Liver (tissue), 8 donors: ENCODE measurements at regions not wholly inside any gene's neighbourhood (a gene's known extent, or its start where the extent isn't known, plus 50 kb on each side); places are given as distances from the start of the nearest gene placed in this dataset.

Source experiments
- DNase-seq: peaks from one replicate; pipeline ENCODE4 v3.0.0-alpha.2; 2017; ENCODE audit warnings: low spot score
- H3K27ac ChIP-seq, 2 donors: one replicate each; pipeline ENCODE4 v1.7.0; 2013; ENCODE audit warnings: inconsistent platforms in 2 of 2, low read length in 2 of 2, control low read depth in 1 of 2, low read depth in 1 of 2, mild to moderate bottlenecking in 1 of 2
- H3K27me3 ChIP-seq, 4 donors: one replicate each; pipeline versions ENCODE4 v1.6.1 to v1.7.0; 2013; ENCODE audit warnings: low read length in 3 of 4, inconsistent platforms in 1 of 4, mild to moderate bottlenecking in 1 of 4, moderate library complexity in 1 of 4; ENCODE audit not compliant: control insufficient read depth in 4 of 4, insufficient read depth in 4 of 4
- H3K36me3 ChIP-seq, 4 donors: one replicate each; pipeline versions ENCODE4 v1.6.1 to v1.7.0; 2013; ENCODE audit warnings: low read length in 3 of 4, mild to moderate bottlenecking in 3 of 4, low read depth in 1 of 4, moderate library complexity in 1 of 4; ENCODE audit not compliant: control insufficient read depth in 4 of 4, insufficient read depth in 3 of 4
- H3K4me1 ChIP-seq, 4 donors: one replicate each; pipeline versions ENCODE4 v1.6.1 to v1.7.0; 2013; ENCODE audit warnings: low read length in 3 of 4, mild to moderate bottlenecking in 3 of 4, moderate library complexity in 1 of 4; ENCODE audit not compliant: control insufficient read depth in 4 of 4, insufficient read depth in 4 of 4
- H3K4me3 ChIP-seq, 3 donors: one replicate each; pipeline versions ENCODE4 v1.6.1 to v1.7.0; 2013; ENCODE audit warnings: low read length in 3 of 3, control low read depth in 1 of 3, low read depth in 1 of 3, mild to moderate bottlenecking in 1 of 3
- H3K9ac ChIP-seq, 2 donors: one replicate each; pipeline ENCODE4 v1.7.0; 2013; ENCODE audit warnings: low read length in 2 of 2, mild to moderate bottlenecking in 2 of 2, moderate library complexity in 2 of 2, control low read depth in 1 of 2, low read depth in 1 of 2
- H3K9me3 ChIP-seq, 4 donors: one replicate each; pipeline versions ENCODE4 v1.6.1 to v1.7.0; 2013; ENCODE audit warnings: low read length in 3 of 4; ENCODE audit not compliant: control insufficient read depth in 4 of 4
- EGR1 ChIP-seq, 2 donors: IDR thresholded peaks; 2 replicates each; pipeline ENCODE4 v1.6.1; 2016 to 2018; ENCODE audit warnings: antibody characterized with exemption in 2 of 2, low read depth in 2 of 2
- FOXA1 ChIP-seq: IDR thresholded peaks from 2 replicates; pipeline ENCODE4 v1.6.1; 2016; ENCODE audit warnings: antibody characterized with exemption
- FOXA2 ChIP-seq: IDR thresholded peaks from 2 replicates; pipeline ENCODE4 v1.6.1; 2016; ENCODE audit warnings: antibody characterized with exemption
- GABPA ChIP-seq, 2 donors: IDR thresholded peaks in 1 of 2; conservative IDR thresholded peaks in 1 of 2; 2 replicates each; pipeline ENCODE4 v1.6.1; 2016; ENCODE audit warnings: antibody characterized with exemption in 2 of 2, mild to moderate bottlenecking in 1 of 2, moderate library complexity in 1 of 2
- HNF4A ChIP-seq, 2 donors: conservative IDR thresholded peaks; 2 replicates each; pipeline ENCODE4 v1.6.1; 2016; ENCODE audit warnings: antibody characterized with exemption in 2 of 2, mild to moderate bottlenecking in 2 of 2
- HNF4G ChIP-seq: IDR thresholded peaks from 2 replicates; pipeline ENCODE4 v1.6.1; 2016; ENCODE audit warnings: antibody characterized with exemption
- JUND ChIP-seq, 2 donors: IDR thresholded peaks; 2 replicates each; pipeline ENCODE4 v1.6.1; 2016; ENCODE audit warnings: antibody characterized with exemption in 2 of 2
- NR2F2 ChIP-seq: IDR thresholded peaks from 2 replicates; pipeline ENCODE4 v1.6.1; 2016; ENCODE audit warnings: antibody characterized with exemption
- RAD21 ChIP-seq, 2 donors: IDR thresholded peaks; 2 replicates each; pipeline ENCODE4 v1.6.1; 2016; ENCODE audit warnings: antibody characterized with exemption in 2 of 2, mild to moderate bottlenecking in 2 of 2
- RXRA ChIP-seq, 2 donors: IDR thresholded peaks; 2 replicates each; pipeline ENCODE4 v1.6.1; 2017 to 2018; ENCODE audit warnings: antibody characterized with exemption in 2 of 2, mild to moderate bottlenecking in 1 of 2
- SP1 ChIP-seq: IDR thresholded peaks from 2 replicates; pipeline ENCODE4 v1.6.1; 2018; ENCODE audit warnings: antibody characterized with exemption, mild to moderate bottlenecking
- TAF1 ChIP-seq: conservative IDR thresholded peaks from 2 replicates; pipeline ENCODE4 v1.6.1; 2016; ENCODE audit warnings: antibody characterized with exemption, mild to moderate bottlenecking
- YY1 ChIP-seq: IDR thresholded peaks from 2 replicates; pipeline ENCODE4 v1.6.1; 2016; ENCODE audit warnings: antibody characterized with exemption, mild to moderate bottlenecking
- WGBS: extraction: QIAGEN DNeasy Blood & Tissue Kit; methylation state at CpG from one replicate; pipeline ENCODE4 v1.1.7; 2013; 5-methylcytosine and 5-hydroxymethylcytosine counted together
- TF ChIP-seq, protein P1 (sequence below): fragments of 150-350 bp; IDR thresholded peaks from 2 replicates; pipeline ENCODE4 v1.5.1; 2017; ENCODE audit warnings: improper control_type of control experiment, low read depth, low read length; ENCODE audit not compliant: missing input control
- TF ChIP-seq, protein P2 (sequence below): IDR thresholded peaks from 2 replicates; pipeline ENCODE4 v1.6.1; 2016; ENCODE audit warnings: antibody characterized with exemption, mild to moderate bottlenecking
- TF ChIP-seq, protein P3 (sequence below): IDR thresholded peaks from 2 replicates; pipeline ENCODE4 v1.6.1; 2016; ENCODE audit warnings: antibody characterized with exemption
- TF ChIP-seq, protein P4 (sequence below): IDR thresholded peaks from 2 replicates; pipeline ENCODE4 v1.6.1; 2016; ENCODE audit warnings: antibody characterized with exemption
- donor health status: healthy.
- donor health status: healthy.
- donor health status: healthy.
- donor health status: healthy.
- donor health status: healthy.

DNA sequence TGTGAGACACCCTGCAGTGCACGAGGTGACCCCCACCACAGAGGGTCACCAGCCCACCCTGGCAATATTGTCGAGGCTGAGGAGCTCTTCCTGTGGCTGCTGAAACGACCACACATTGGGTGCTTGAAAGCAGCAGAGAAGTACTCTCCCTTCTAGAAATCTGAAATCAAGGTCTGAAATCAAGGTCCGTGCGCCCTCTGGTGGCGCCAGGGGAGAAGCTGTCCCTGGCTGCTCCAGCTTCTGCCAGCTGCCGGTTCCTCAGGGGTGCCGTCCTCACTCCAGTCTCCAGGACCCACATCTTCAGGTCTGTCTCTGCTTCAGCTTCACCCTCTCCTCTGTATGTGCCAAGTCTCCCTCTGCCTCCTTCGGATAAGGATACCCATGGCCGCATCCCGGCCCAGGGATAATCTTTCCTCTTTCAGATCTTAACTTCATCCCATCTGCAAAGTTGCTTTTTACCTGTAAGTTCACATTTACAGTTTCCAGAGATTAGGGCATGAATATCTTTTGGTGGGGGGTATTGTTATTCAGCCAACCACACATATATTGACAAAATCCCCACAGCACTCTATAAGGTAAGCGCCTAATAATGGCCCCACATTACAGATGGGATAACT lies 108.3 kb upstream of the PHACTR3 start:
- Histone ChIP-seq H3K36me3 (no peaks in the 10 kb centered on the region), H3K9me3 (no peaks in the 10 kb centered on the region), H3K4me3 (no peak overlapping the region), H3K4me1 (no peaks in the 10 kb centered on the region), H3K9ac (no peak overlapping the region), H3K27me3 (peaks cover 0 to 7% (median 1%) of the 10 kb centered on the region in 4 donors), H3K27ac (no peak overlapping the region)
- peak; percentile 61 for DNase-seq
- TF ChIP-seq GABPA (IDR thresholded peaks at IDR 0.05 in 1 of 2, conservative IDR thresholded peaks at IDR 0.05 in 1 of 2), result no peak
- TF ChIP-seq, protein P1, sequence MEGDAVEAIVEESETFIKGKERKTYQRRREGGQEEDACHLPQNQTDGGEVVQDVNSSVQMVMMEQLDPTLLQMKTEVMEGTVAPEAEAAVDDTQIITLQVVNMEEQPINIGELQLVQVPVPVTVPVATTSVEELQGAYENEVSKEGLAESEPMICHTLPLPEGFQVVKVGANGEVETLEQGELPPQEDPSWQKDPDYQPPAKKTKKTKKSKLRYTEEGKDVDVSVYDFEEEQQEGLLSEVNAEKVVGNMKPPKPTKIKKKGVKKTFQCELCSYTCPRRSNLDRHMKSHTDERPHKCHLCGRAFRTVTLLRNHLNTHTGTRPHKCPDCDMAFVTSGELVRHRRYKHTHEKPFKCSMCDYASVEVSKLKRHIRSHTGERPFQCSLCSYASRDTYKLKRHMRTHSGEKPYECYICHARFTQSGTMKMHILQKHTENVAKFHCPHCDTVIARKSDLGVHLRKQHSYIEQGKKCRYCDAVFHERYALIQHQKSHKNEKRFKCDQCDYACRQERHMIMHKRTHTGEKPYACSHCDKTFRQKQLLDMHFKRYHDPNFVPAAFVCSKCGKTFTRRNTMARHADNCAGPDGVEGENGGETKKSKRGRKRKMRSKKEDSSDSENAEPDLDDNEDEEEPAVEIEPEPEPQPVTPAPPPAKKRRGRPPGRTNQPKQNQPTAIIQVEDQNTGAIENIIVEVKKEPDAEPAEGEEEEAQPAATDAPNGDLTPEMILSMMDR, result peak; percentile 82
- TF ChIP-seq RAD21 (IDR thresholded peaks at IDR 0.05), result peak; percentile 69 to 79
- 10% methylated on average over 12 of the region's 12 CpGs for WGBS

DNA sequence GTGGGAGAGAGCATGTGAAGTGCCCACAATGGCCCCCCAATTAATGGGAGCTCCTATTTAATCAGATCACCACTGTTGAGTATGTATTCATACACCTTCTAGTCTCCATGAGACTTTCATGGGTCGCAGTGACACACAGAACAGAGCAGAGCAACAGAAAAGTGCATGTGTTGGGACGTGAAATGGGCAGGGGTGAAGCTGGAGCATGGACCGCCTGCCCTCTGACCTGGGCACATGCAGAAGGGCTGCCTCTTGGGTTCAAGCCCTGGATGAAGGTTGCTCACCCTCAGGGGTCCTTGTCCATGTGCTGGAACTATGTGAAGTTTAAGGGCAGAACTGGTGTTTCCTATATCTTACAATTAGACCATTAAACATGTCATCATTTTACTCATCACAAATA lies 106.0 kb upstream of the PHACTR3 start:
- Histone ChIP-seq H3K4me3 (no peak overlapping the region), H3K27ac (no peak overlapping the region), H3K36me3 (no peaks in the 10 kb centered on the region), H3K9ac (no peak overlapping the region), H3K27me3 (peaks cover 0 to 9% (median 1%) of the 10 kb centered on the region in 4 donors), H3K4me1 (no peaks in the 10 kb centered on the region), H3K9me3 (no peaks in the 10 kb centered on the region)
- no peak for DNase-seq
- WGBS, result 78% methylated on average over 3 of the region's 3 CpGs
- TF ChIP-seq EGR1 (IDR thresholded peaks at IDR 0.05; ENCODE audit: low read depth in 2 of 2) (no peak), SP1 (no peak), HNF4A (conservative IDR thresholded peaks at IDR 0.05) (no peak), NR2F2 (no peak), RAD21 (IDR thresholded peaks at IDR 0.05) (no peak), RXRA (IDR thresholded peaks at IDR 0.05) (no peak), HNF4G (no peak), YY1 (no peak), JUND (IDR thresholded peaks at IDR 0.05) (no peak), TAF1 (no peak), GABPA (IDR thresholded peaks at IDR 0.05 in 1 of 2, conservative IDR thresholded peaks at IDR 0.05 in 1 of 2) (no peak), FOXA1 (no peak), FOXA2 (no peak)
- TF ChIP-seq, protein P1, result no peak
- TF ChIP-seq, protein P2, sequence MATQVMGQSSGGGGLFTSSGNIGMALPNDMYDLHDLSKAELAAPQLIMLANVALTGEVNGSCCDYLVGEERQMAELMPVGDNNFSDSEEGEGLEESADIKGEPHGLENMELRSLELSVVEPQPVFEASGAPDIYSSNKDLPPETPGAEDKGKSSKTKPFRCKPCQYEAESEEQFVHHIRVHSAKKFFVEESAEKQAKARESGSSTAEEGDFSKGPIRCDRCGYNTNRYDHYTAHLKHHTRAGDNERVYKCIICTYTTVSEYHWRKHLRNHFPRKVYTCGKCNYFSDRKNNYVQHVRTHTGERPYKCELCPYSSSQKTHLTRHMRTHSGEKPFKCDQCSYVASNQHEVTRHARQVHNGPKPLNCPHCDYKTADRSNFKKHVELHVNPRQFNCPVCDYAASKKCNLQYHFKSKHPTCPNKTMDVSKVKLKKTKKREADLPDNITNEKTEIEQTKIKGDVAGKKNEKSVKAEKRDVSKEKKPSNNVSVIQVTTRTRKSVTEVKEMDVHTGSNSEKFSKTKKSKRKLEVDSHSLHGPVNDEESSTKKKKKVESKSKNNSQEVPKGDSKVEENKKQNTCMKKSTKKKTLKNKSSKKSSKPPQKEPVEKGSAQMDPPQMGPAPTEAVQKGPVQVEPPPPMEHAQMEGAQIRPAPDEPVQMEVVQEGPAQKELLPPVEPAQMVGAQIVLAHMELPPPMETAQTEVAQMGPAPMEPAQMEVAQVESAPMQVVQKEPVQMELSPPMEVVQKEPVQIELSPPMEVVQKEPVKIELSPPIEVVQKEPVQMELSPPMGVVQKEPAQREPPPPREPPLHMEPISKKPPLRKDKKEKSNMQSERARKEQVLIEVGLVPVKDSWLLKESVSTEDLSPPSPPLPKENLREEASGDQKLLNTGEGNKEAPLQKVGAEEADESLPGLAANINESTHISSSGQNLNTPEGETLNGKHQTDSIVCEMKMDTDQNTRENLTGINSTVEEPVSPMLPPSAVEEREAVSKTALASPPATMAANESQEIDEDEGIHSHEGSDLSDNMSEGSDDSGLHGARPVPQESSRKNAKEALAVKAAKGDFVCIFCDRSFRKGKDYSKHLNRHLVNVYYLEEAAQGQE, result no peak
- TF ChIP-seq, protein P3, sequence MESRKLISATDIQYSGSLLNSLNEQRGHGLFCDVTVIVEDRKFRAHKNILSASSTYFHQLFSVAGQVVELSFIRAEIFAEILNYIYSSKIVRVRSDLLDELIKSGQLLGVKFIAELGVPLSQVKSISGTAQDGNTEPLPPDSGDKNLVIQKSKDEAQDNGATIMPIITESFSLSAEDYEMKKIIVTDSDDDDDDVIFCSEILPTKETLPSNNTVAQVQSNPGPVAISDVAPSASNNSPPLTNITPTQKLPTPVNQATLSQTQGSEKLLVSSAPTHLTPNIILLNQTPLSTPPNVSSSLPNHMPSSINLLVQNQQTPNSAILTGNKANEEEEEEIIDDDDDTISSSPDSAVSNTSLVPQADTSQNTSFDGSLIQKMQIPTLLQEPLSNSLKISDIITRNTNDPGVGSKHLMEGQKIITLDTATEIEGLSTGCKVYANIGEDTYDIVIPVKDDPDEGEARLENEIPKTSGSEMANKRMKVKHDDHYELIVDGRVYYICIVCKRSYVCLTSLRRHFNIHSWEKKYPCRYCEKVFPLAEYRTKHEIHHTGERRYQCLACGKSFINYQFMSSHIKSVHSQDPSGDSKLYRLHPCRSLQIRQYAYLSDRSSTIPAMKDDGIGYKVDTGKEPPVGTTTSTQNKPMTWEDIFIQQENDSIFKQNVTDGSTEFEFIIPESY, result no peak
- TF ChIP-seq, protein P4, sequence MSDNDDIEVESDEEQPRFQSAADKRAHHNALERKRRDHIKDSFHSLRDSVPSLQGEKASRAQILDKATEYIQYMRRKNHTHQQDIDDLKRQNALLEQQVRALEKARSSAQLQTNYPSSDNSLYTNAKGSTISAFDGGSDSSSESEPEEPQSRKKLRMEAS, result no peak
